Neural crest cell (in vitro differentiated cells): ENCODE measurements at regions not wholly inside any gene's neighbourhood (a gene's known extent, or its start where the extent isn't known, plus 50 kb on each side); places are given as distances from the start of the nearest gene placed in this dataset.

Source experiments
- DNase-seq: peaks from one replicate; pipeline ENCODE4 v3.0.0; 2021; ENCODE audit warnings: low read depth, mixed read lengths, low spot score
- H3K27ac Mint-ChIP-seq: one replicate; pipeline ENCODE4 v1.8.0; 2021; ENCODE audit warnings: mild to moderate bottlenecking, mixed read lengths; ENCODE audit not compliant: unreplicated experiment
- H3K27me3 Mint-ChIP-seq: 2 replicates; pipeline ENCODE4 v1.8.0; 2021; ENCODE audit warnings: low read depth, mild to moderate bottlenecking, mixed read lengths
- H3K36me3 Mint-ChIP-seq: 2 replicates; pipeline ENCODE4 v1.8.0; 2021; ENCODE audit warnings: low read depth, mild to moderate bottlenecking, mixed read lengths
- H3K4me1 Mint-ChIP-seq: 2 replicates; pipeline ENCODE4 v1.8.0; 2021; ENCODE audit warnings: mixed read lengths
- H3K4me3 Mint-ChIP-seq: one replicate; pipeline ENCODE4 v1.8.0; 2021; ENCODE audit warnings: mild to moderate bottlenecking, mixed read lengths
- H3K9me3 Mint-ChIP-seq: 2 replicates; pipeline ENCODE4 v1.8.0; 2021; ENCODE audit warnings: mixed read lengths
- TF ChIP-seq, protein P1 (sequence below): fragments of 200-600 bp; sonication (generic); conservative IDR thresholded peaks from 2 replicates; pipeline ENCODE4 v1.5.0; 2021; ENCODE audit warnings: antibody characterized with exemption, mild to moderate bottlenecking

DNA sequence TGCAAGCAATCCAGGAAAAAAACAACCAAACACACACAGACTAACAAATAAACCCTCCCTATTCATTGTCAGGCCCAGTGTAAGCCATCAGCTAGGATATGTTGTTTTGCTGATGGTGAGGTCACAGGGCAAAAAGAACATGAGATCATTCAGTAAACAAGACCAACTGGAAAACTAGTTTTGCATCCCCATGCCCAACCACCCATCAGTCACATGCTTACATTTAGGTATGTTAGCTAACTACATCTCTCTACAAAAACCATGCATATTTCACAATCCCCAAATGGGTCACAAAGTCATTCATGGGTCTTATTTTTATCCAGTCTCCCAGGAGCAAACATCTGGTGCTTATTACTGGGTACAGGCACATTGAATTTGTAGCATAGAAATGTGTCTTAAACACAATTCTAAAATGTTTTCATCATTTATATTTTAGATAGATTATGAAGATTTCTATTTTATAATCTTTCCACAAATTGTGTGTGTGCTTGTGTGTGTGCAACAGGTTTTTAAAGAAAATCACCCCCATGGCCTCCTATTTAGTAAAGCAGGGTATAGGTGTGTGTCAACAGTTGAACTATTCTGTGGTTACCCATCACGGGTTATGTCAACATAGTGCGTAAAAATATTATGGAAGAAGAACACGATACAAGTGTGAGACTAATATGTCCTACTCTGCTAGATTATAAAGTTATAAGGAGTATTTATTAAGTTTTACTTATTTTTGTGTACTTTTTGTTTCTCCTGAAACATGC, 103.8 kb upstream of the AKR1E2 start:
- Mint-ChIP-seq H3K9me3 (peaks cover 6% of the 10 kb centered on the region), H3K27ac (no peak overlapping the region), H3K27me3 (no peaks in the 10 kb centered on the region), H3K4me3 (no peak overlapping the region), H3K36me3 (peaks cover 2% of the 10 kb centered on the region), H3K4me1 (peaks cover 4% of the 10 kb centered on the region)
- no peak for DNase-seq
- TF ChIP-seq, protein P1, sequence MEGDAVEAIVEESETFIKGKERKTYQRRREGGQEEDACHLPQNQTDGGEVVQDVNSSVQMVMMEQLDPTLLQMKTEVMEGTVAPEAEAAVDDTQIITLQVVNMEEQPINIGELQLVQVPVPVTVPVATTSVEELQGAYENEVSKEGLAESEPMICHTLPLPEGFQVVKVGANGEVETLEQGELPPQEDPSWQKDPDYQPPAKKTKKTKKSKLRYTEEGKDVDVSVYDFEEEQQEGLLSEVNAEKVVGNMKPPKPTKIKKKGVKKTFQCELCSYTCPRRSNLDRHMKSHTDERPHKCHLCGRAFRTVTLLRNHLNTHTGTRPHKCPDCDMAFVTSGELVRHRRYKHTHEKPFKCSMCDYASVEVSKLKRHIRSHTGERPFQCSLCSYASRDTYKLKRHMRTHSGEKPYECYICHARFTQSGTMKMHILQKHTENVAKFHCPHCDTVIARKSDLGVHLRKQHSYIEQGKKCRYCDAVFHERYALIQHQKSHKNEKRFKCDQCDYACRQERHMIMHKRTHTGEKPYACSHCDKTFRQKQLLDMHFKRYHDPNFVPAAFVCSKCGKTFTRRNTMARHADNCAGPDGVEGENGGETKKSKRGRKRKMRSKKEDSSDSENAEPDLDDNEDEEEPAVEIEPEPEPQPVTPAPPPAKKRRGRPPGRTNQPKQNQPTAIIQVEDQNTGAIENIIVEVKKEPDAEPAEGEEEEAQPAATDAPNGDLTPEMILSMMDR, result no peak

DNA sequence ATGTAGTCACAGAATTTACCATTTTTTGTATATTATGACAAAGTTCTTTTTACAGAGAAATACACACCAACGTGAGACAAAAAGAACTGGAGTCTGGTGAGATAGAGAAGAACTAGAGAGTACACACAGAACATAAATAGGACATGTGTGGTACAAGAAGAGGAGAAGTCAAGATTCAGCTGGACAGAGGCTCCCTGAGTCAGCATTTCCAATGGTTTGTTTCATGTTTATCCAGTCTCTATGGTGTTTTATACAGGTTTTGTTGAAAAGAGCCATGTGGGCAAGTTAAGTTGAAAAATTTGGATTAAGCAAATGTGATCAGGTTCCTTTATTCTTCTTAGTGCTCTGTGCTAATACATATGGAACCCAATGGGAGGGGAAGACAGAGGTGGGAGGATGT, 105.5 kb upstream of the AKR1E2 start:
- H3K36me3 Mint-ChIP-seq, result peaks cover 2% of the 10 kb centered on the region
- DNase-seq, result no peak
- H3K9me3 Mint-ChIP-seq, result peaks cover 6% of the 10 kb centered on the region
- no peak overlapping the region for H3K27ac Mint-ChIP-seq
- no peaks in the 10 kb centered on the region for H3K27me3 Mint-ChIP-seq
- TF ChIP-seq, protein P1, result no peak
- no peaks in the 10 kb centered on the region for H3K4me1 Mint-ChIP-seq
- no peak overlapping the region for H3K4me3 Mint-ChIP-seq

DNA sequence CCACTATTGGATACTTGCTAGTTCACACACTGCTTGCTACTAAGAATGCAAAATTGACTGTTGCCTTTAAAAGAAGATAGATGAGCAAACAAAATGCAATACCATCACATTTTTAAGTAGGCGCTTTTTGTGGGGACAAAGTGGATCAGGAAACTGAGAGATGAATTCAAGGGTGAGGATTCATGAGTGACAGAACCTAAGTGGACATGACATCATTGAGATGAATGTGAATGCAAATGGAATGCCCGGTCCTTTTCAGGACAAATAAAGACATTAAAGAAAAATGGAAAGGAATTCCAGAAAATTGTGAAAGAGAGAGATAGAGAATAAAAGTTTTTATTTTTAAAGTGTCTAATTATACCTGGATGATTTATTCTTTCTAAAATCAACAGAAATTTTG, 106.3 kb upstream of the AKR1E2 start:
- Mint-ChIP-seq H3K4me3 (no peak overlapping the region), H3K36me3 (peaks cover 2% of the 10 kb centered on the region), H3K27ac (no peak overlapping the region), H3K27me3 (no peaks in the 10 kb centered on the region), H3K4me1 (no peaks in the 10 kb centered on the region), H3K9me3 (peaks cover 6% of the 10 kb centered on the region)
- TF ChIP-seq, protein P1, result no peak
- no peak for DNase-seq

DNA sequence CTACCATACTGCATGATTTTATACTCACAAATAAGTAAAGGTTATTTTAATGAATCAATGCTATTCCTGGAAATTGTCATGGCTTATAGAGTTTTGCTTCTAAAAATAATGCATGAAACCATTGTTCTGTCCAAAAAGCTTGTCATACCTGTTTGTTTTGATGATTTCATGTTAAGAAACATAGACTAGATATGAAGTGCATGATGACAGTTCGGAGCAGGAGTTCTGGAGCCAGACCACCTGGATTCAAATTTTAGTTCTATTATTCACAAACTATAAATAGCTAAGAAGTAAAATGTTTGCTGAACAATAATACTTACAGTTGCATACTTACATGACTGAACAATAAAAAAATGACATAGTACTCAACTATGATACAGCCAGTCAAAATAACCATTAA, 107.0 kb upstream of the AKR1E2 start:
- peaks cover 2% of the 10 kb centered on the region for H3K9me3 Mint-ChIP-seq
- TF ChIP-seq, protein P1, result no peak

DNA sequence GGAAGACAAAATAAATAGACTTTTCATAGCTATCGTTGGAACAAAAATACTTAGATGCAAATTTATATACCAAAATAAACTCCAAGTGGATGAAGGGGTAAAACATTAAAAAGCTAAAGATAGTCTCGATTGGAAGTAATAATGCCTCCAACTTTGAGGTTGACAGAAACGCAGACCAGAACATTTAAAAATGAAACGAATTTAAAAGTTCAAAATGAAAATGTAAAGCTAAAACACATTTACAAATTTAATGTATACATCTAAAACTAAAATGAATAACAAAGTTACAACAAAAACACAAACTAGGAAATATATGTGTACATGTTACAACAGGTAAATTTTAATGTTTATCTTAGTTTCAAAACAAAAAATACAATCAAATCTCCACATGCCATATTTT, 107.5 kb upstream of the AKR1E2 start:
- no peaks in the 10 kb centered on the region for H3K4me1 Mint-ChIP-seq
- peaks cover 2% of the 10 kb centered on the region for H3K9me3 Mint-ChIP-seq
- no peaks in the 10 kb centered on the region for H3K27me3 Mint-ChIP-seq
- peaks cover 2% of the 10 kb centered on the region for H3K36me3 Mint-ChIP-seq
- TF ChIP-seq, protein P1, result no peak
- no peak overlapping the region for H3K4me3 Mint-ChIP-seq
- DNase-seq, result no peak
- H3K27ac Mint-ChIP-seq, result no peak overlapping the region

More for the DNA sequence above, 107.0 kb upstream of the AKR1E2 start:
- Mint-ChIP-seq H3K36me3 (peaks cover 2% of the 10 kb centered on the region), H3K4me1 (no peaks in the 10 kb centered on the region), H3K4me3 (no peak overlapping the region), H3K27ac (no peak overlapping the region), H3K27me3 (no peaks in the 10 kb centered on the region)
- no peak for DNase-seq
